ENCODE measurements at regions not wholly inside any gene's neighbourhood (a gene's known extent, or its start where the extent isn't known, plus 50 kb on each side); places are given as distances from the start of the nearest gene placed in this dataset.

GRCh38 chr2:55120634-55121359, 70.5 kb upstream of the RTN4 start:
- no peak for TF ChIP-seq GATA2 (IDR thresholded peaks at IDR 0.05; ENCODE audit: low read depth, low read length)
- no peak for TF ChIP-seq GATA3 (IDR thresholded peaks at IDR 0.05; ENCODE audit: low read depth, low read length)

Data from SH-SY5Y (cell line).